ENCODE measurements at regions not wholly inside any gene's neighbourhood (a gene's known extent, or its start where the extent isn't known, plus 50 kb on each side); places are given as distances from the start of the nearest gene placed in this dataset.

DNA sequence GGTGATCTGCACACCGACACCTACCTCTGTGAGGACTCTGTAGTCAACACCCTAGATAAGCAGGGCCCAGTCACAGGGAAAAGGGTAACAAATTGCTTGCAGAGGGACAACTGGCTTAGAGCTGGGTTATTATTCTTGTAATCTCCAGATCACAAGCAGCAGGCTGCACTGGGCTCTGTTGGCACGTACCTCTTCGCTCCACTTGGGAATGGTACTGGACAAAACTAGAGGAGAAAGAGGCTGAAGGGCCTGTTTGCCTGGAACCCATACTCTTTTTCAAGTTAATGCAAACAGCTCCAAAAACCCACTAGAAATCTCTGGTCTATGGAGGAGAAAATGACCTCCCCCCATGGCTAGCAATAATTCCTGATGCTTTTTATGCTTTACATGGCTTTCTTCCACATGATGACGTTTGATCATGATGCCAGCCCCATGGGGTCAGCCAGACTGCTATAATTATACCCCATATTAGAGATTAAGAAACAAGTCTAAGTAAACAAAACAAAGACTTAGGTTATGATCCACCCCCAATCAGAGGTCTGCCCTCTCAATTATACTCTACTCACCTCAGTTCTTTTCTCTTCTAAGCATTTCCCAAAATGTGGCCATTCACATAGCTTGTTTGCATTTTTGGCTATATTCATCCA, 190.0 kb downstream of the UNC5CL start:
- Histone ChIP-seq H4K5ac (ENCODE audit: insufficient read length, low read depth, low read length) (no peak overlapping the region), H3K9ac (replicated peaks in 1 of 4; ENCODE audit: extremely low read depth in 1 of 4, low read depth in 3 of 4, low read length in 3 of 4) (no peak overlapping the region), H3K14ac (ENCODE audit: insufficient read length) (no peak overlapping the region), H4K20me1 (replicated peaks in 1 of 2; ENCODE audit: control insufficient read depth in 1 of 2, insufficient read depth in 2 of 2, low read length in 2 of 2) (no peaks in the 10 kb centered on the region), H3K79me2 (ENCODE audit: control insufficient read depth in 1 of 2, insufficient read depth in 2 of 2, low read length in 2 of 2) (no peaks in the 10 kb centered on the region), H2BK5ac (ENCODE audit: low read depth, low read length) (no peak overlapping the region), H3K23ac (ENCODE audit: insufficient read length) (no peak overlapping the region), H2BK15ac (ENCODE audit: low read length) (no peak overlapping the region), H3K18ac (ENCODE audit: extremely low read depth, low read length) (no peak overlapping the region), H3K9me3 (ENCODE audit: insufficient read depth in 2 of 2, low read depth in 1 of 2, low read length in 1 of 2) (no peaks in the 10 kb centered on the region), H3K27me3 (replicated peaks in 1 of 4; ENCODE audit: control insufficient read depth in 3 of 4, extremely low read depth in 1 of 4, insufficient read depth in 3 of 4, low read length in 3 of 4) (no peaks in the 10 kb centered on the region), H2BK20ac (ENCODE audit: low read length) (no peak overlapping the region), H3K4me1 (replicated peaks in 1 of 4; ENCODE audit: control insufficient read depth in 3 of 4, insufficient read depth in 4 of 4, low read length in 3 of 4) (no peaks in the 10 kb centered on the region), H2BK12ac (ENCODE audit: low read depth, low read length) (no peak overlapping the region), H2AFZ (ENCODE audit: low read length) (no peak overlapping the region), H3K36me3 (ENCODE audit: control insufficient read depth in 2 of 4, insufficient read depth in 4 of 4, low read length in 3 of 4) (no peaks in the 10 kb centered on the region), H3K4me2 (ENCODE audit: insufficient read depth in 1 of 2, low read depth in 2 of 2, low read length in 2 of 2) (no peak overlapping the region), H2BK120ac (replicated peaks; ENCODE audit: low read depth, low read length) (no peak overlapping the region), H4K91ac (replicated peaks; ENCODE audit: insufficient read length, low read length) (no peak overlapping the region), H4K8ac (ENCODE audit: extremely low read depth, insufficient read depth, low read length) (no peak overlapping the region), H3K4ac (replicated peaks; ENCODE audit: insufficient read length, low read depth, low read length) (no peak overlapping the region), H2AK5ac (ENCODE audit: low read depth, low read length) (no peak overlapping the region), H3K79me1 (ENCODE audit: low read depth, low read length) (no peaks in the 10 kb centered on the region), H3K27ac (ENCODE audit: low read depth, low read length) (no peak overlapping the region), H3K56ac (replicated peaks; ENCODE audit: insufficient read length, low read depth, low read length) (no peak overlapping the region), H3K23me2 (ENCODE audit: low read depth, low read length) (no peaks in the 10 kb centered on the region), H3K4me3 (ENCODE audit: extremely low read depth in 1 of 4, insufficient read depth in 2 of 4, low read depth in 3 of 4, low read length in 4 of 4) (no peak overlapping the region)
- FAIRE-seq: no peak
- ChIA-PET POLR2A (ENCODE audit: partially characterized antibody) (no interaction called here), CTCF (ENCODE audit: partially characterized antibody) (interaction anchor here (1.0 to 1.8 kb wide), 10 partner anchors 11 to 521 kb away, joined by 3 to 7 read pairs (median 4); no protein-coding TSS in a partner anchor)
- no peak for DNase-seq (ENCODE audit: low read depth in 1 of 2, low spot score in 2 of 2)
- TF ChIP-seq JUND (IDR thresholded peaks at IDR 0.05; ENCODE audit: low read length) (no peak), CBX8 (IDR thresholded peaks at IDR 0.05; ENCODE audit: borderline replicate concordance, low read depth, low read length) (no peak), SIRT6 (IDR thresholded peaks at IDR 0.05; ENCODE audit: low read length) (no peak), CREB1 (IDR thresholded peaks at IDR 0.05) (no peak), TEAD4 (IDR thresholded peaks at IDR 0.05; ENCODE audit: low read depth, low read length) (no peak), RFX5 (IDR thresholded peaks at IDR 0.05; ENCODE audit: borderline replicate concordance, low read depth, low read length) (no peak), BCL11A (IDR thresholded peaks at IDR 0.05; ENCODE audit: low read depth in 2 of 2, low read length in 2 of 2) (no peak), GTF2F1 (IDR thresholded peaks at IDR 0.05; ENCODE audit: borderline replicate concordance, low read depth, low read length) (no peak), SIN3A (conservative IDR thresholded peaks at IDR 0.05 in 1 of 2, IDR thresholded peaks at IDR 0.05 in 1 of 2; ENCODE audit: low read depth in 1 of 2, low read length in 2 of 2) (no peak)
- TF ChIP-seq, protein P1, sequence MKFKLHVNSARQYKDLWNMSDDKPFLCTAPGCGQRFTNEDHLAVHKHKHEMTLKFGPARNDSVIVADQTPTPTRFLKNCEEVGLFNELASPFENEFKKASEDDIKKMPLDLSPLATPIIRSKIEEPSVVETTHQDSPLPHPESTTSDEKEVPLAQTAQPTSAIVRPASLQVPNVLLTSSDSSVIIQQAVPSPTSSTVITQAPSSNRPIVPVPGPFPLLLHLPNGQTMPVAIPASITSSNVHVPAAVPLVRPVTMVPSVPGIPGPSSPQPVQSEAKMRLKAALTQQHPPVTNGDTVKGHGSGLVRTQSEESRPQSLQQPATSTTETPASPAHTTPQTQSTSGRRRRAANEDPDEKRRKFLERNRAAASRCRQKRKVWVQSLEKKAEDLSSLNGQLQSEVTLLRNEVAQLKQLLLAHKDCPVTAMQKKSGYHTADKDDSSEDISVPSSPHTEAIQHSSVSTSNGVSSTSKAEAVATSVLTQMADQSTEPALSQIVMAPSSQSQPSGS (IDR thresholded peaks at IDR 0.05; ENCODE audit: low read length): no peak
- 93% methylated on average over 4 of the region's 4 CpGs; no CpG with 5 or more reads in 1 of the 2 experiments for WGBS, 2 experiments (ENCODE audit: extremely low coverage in 1 of 2, insufficient coverage in 1 of 2, insufficient read length in 1 of 2, insufficient replicate concordance in 2 of 2, low coverage in 1 of 2, low lambda C conversion rate in 2 of 2, missing lambda C conversion rate in 1 of 2)
